A549 (cell line): ENCODE measurements at regions not wholly inside any gene's neighbourhood (a gene's known extent, or its start where the extent isn't known, plus 50 kb on each side); places are given as distances from the start of the nearest gene placed in this dataset.
A peak's percentile ranks its signal among the peaks of the same experiment; 100 is the strongest.

ENCODE experiments used
- ATAC-seq, 2 experiments: fragments of 200-7000 bp in 1 of 2; fragments of >200 bp in 1 of 2; cut with Nextera tagmentation in 1 of 2; cut with Tn5 transposase in 1 of 2; 3 replicates each; pipeline versions ENCODE4 v1.8.0 to v1.9.1; 2018 to 2020; ENCODE audit warnings: mild to moderate bottlenecking in 1 of 2, moderate library complexity in 1 of 2
- CTCF ChIA-PET: fragments of 300-600 bp; sonication (Branson Sonifier 250); formaldehyde crosslinking; extraction: SDS; loops from one replicate; lab custom pipeline; 2021; ENCODE audit warnings: antibody characterized with exemption, inconsistent platforms; lab: Yijun Ruan, JAX
- POLR2A ChIA-PET: fragments of 350-600 bp; formaldehyde crosslinking; extraction: SDS; loops from one replicate; lab custom pipeline; 2021; ENCODE audit warnings: antibody characterized with exemption, inconsistent platforms; lab: Yijun Ruan, JAX
- DNase-seq, 2 experiments: peaks; one replicate each; pipeline versions ENCODE4 v3.0.0 to v3.0.0-alpha.2; 2011 to 2016; ENCODE audit warnings: low read depth in 1 of 2, low spot score in 1 of 2
- FAIRE-seq: peaks from 2 replicates; lab custom pipeline; 2011; peaks lifted over from hg19 to GRCh38; lab: Jason Lieb, UNC
- H3K27ac ChIP-seq, 2 experiments: fragments of >200 bp; sonication (Bioruptor Twin); formaldehyde crosslinking; 3 replicates each; pipeline ENCODE4 v1.5.1; 2016 to 2017
- H3K4me1 ChIP-seq: fragments of >200 bp; sonication (Bioruptor Twin); formaldehyde crosslinking; 3 replicates; pipeline ENCODE4 v1.6.1; 2016
- H3K4me2 ChIP-seq: fragments of >200 bp; sonication (Bioruptor Twin); formaldehyde crosslinking; 3 replicates; pipeline ENCODE4 v1.6.1; 2016
- H3K4me3 ChIP-seq: fragments of >200 bp; sonication (Bioruptor Twin); formaldehyde crosslinking; 3 replicates; pipeline ENCODE4 v1.5.1; 2016
- H3K9me3 ChIP-seq: fragments of >200 bp; sonication (Bioruptor Twin); formaldehyde crosslinking; 3 replicates; pipeline ENCODE4 v1.6.1; 2016
- CHD2 ChIP-seq: fragments of 150-350 bp; IDR thresholded peaks from 2 replicates; pipeline ENCODE4 v1.6.1; 2014; ENCODE audit warnings: low read length; ENCODE audit not compliant: partially characterized antibody
- EHMT2 ChIP-seq: fragments of 200-600 bp; sonication (generic); IDR thresholded peaks from 2 replicates; pipeline ENCODE4 v1.6.1; 2016; ENCODE audit warnings: antibody characterized with exemption, low read depth, mild to moderate bottlenecking, moderate library complexity
- HOXB13 ChIP-seq: fragments of 250-450 bp; sonication (Bioruptor Pico); IDR thresholded peaks from 2 replicates; pipeline ENCODE4 v1.5.0; 2020; ENCODE audit warnings: low read depth, mild to moderate bottlenecking, moderate library complexity
- MAFK ChIP-seq: fragments of 450-650 bp; IDR thresholded peaks from 2 replicates; pipeline ENCODE4 v1.6.1; 2014; ENCODE audit not compliant: partially characterized antibody
- NPAS2 ChIP-seq: fragments of 250-450 bp; sonication (Bioruptor Pico); IDR thresholded peaks from 2 replicates; pipeline ENCODE4 v1.8.0; 2022; ENCODE audit warnings: mild to moderate bottlenecking, moderate library complexity, borderline replicate concordance
- NR3C1 ChIP-seq: fragments of >200 bp; sonication (Bioruptor Twin); formaldehyde crosslinking; IDR thresholded peaks from 3 replicates; pipeline ENCODE4 v1.6.1; 2017
- PHF8 ChIP-seq: fragments of 200-600 bp; sonication (generic); IDR thresholded peaks from 2 replicates; pipeline ENCODE4 v1.6.1; 2016; ENCODE audit warnings: low read depth, mild to moderate bottlenecking, antibody characterized with exemption, moderate library complexity, borderline replicate concordance
- SMC3 ChIP-seq: fragments of >200 bp; sonication (Bioruptor Twin); formaldehyde crosslinking; IDR thresholded peaks from 3 replicates; pipeline ENCODE4 v1.6.1; 2018; ENCODE audit warnings: inconsistent platforms
- ZNF302 ChIP-seq: fragments of 250-450 bp; sonication (Bioruptor Pico); IDR thresholded peaks from 2 replicates; pipeline ENCODE4 v1.9.0; 2021; ENCODE audit warnings: inconsistent platforms, mild to moderate bottlenecking, moderate library complexity
- WGBS: methylation state at CpG from one replicate; pipeline ENCODE4 v1.1.6; 2017; ENCODE audit errors: missing lambda C conversion rate; 5-methylcytosine and 5-hydroxymethylcytosine counted together

- no peaks in the 10 kb centered on the region for H3K4me1 ChIP-seq
- ChIA-PET POLR2A (no interaction called here), CTCF (interaction anchor here (0.9 kb wide), 1 partner anchor 12 kb away, joined by 3 read pairs; no protein-coding TSS in a partner anchor)
- TF ChIP-seq NPAS2 (CRISPR knock-in tag) (no peak), CHD2 (no peak), SMC3 (no peak), EHMT2 (no peak)
- WGBS = 84% methylated on average over 3 of the region's 3 CpGs
- no peaks in the 10 kb centered on the region for H3K9me3 ChIP-seq
- no peak overlapping the region for H3K4me2 ChIP-seq
- ATAC-seq (no peak), FAIRE-seq (no peak), DNase-seq (no peak)
- H3K4me3 ChIP-seq = no peak overlapping the region
- no peak overlapping the region for H3K27ac ChIP-seq
Measured at GRCh38 chr2:174016447-174016846, 51.3 kb upstream of the SP3 start.

DNA sequence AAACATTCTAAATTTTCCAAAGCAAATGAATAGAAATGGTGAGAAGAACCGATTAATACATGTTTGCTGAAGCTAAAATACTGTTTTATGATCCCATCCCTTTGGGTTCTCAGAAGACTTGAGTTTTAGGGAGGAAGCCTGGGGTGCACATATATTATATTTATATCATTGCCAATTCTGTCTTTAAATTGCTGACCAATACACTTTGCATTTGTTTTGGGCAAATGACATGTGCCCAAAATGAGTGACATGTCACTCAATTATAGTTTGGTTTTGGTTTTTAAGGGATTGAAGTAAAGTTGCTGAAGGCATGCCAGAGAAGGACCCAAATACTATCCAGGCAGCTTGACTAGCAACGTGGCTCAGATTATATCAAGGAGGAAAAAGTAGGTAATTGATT lies 50.3 kb upstream of the SP3 start:
- DNase-seq (no peak), FAIRE-seq (no peak), ATAC-seq (no peak)
- no peaks in the 10 kb centered on the region for H3K9me3 ChIP-seq
- H3K4me2 ChIP-seq = no peak overlapping the region
- ChIA-PET CTCF (interaction anchor here (0.9 to 1.4 kb wide), 5 partner anchors 9 to 613 kb away, joined by 3 to 4 read pairs (median 3); no protein-coding TSS in a partner anchor), POLR2A (interaction anchor here (0.8 kb wide), 1 partner anchor 37 kb away, joined by 3 read pairs; no protein-coding TSS in a partner anchor)
- H3K4me1 ChIP-seq = peaks cover 5% of the 10 kb centered on the region; the same call in 2 of the 3 replicates
- H3K4me3 ChIP-seq = no peak overlapping the region
- 36% methylated on average over 2 of the region's 2 CpGs for WGBS
- no peak for TF ChIP-seq PHF8
- peak; percentile 72 for TF ChIP-seq MAFK
- no peak for TF ChIP-seq ZNF302 (CRISPR knock-in tag)
- no peak for TF ChIP-seq HOXB13 (CRISPR knock-in tag)
- no peak for TF ChIP-seq NR3C1
- H3K27ac ChIP-seq = no peak overlapping the region
